ENCODE measurements at regions not wholly inside any gene's neighbourhood (a gene's known extent, or its start where the extent isn't known, plus 50 kb on each side); places are given as distances from the start of the nearest gene placed in this dataset.

GRCh38 chr4:137310166-137310565 lies 222.1 kb downstream of the PCDH18 start:
- DNase-seq, result no peak

- no peak for DNase-seq
Measured at GRCh38 chr4:137309424-137309823, 222.9 kb downstream of the PCDH18 start.

- no peak for DNase-seq
Measured at GRCh38 chr4:137307806-137308205, 224.5 kb downstream of the PCDH18 start.

- no peak for DNase-seq
Measured at GRCh38 chr4:137300776-137301175, 231.5 kb downstream of the PCDH18 start.

- no peak for DNase-seq
Measured at GRCh38 chr4:137299281-137299680, 233.0 kb downstream of the PCDH18 start.

GRCh38 chr4:137293281-137293680 lies 239.0 kb downstream of the PCDH18 start:
- DNase-seq, result no peak

GRCh38 chr4:137283737-137284136 lies 248.6 kb downstream of the PCDH18 start:
- DNase-seq, result no peak

GRCh38 chr4:137278431-137278830 lies 253.9 kb downstream of the PCDH18 start:
- DNase-seq, result no peak

- no peak for DNase-seq
Measured at GRCh38 chr4:137274404-137274803, 257.9 kb downstream of the PCDH18 start.

GRCh38 chr4:137267024-137267423 lies 265.3 kb downstream of the PCDH18 start:
- DNase-seq, result no peak

- no peak for DNase-seq
Measured at GRCh38 chr4:137266511-137266910, 265.8 kb downstream of the PCDH18 start.

GRCh38 chr4:137263206-137263605 lies 269.1 kb downstream of the PCDH18 start:
- no peak for DNase-seq

GRCh38 chr4:137253949-137254348 lies 278.3 kb downstream of the PCDH18 start:
- no peak for DNase-seq

- DNase-seq, result no peak
Measured at GRCh38 chr4:137249112-137249511, 283.2 kb downstream of the PCDH18 start.

- no peak for DNase-seq
Measured at GRCh38 chr4:137238456-137239162, 293.7 kb downstream of the PCDH18 start.

- no peak for DNase-seq
Measured at GRCh38 chr4:137226900-137227299, 305.4 kb downstream of the PCDH18 start.

- no peak for DNase-seq
Measured at GRCh38 chr4:137226221-137226620, 306.1 kb downstream of the PCDH18 start.

GRCh38 chr4:137213372-137214173 lies 318.7 kb downstream of the PCDH18 start:
- no peak for DNase-seq

GRCh38 chr4:137212601-137213000 lies 319.7 kb downstream of the PCDH18 start:
- no peak for DNase-seq

GRCh38 chr4:137209240-137209639 lies 323.1 kb downstream of the PCDH18 start:
- no peak for DNase-seq

- DNase-seq, result no peak
Measured at GRCh38 chr4:137206781-137207180, 325.5 kb downstream of the PCDH18 start.

GRCh38 chr4:137203601-137204000 lies 328.7 kb downstream of the PCDH18 start:
- no peak for DNase-seq

GRCh38 chr4:137200322-137200721 lies 332.0 kb downstream of the PCDH18 start:
- DNase-seq, result no peak

GRCh38 chr4:137198791-137199190 lies 333.5 kb downstream of the PCDH18 start:
- no peak for DNase-seq
